DND-41 (cell line): ENCODE measurements at regions not wholly inside any gene's neighbourhood (a gene's known extent, or its start where the extent isn't known, plus 50 kb on each side); places are given as distances from the start of the nearest gene placed in this dataset.

Experiments used
- ATAC-seq: fragments of 200-7000 bp; cut with Tn5 transposase; 3 replicates; pipeline ENCODE4 v1.9.1; 2021; ENCODE audit warnings: low read depth; ENCODE audit not compliant: insufficient read depth
- DNase-seq: peaks from one replicate; pipeline ENCODE4 v3.0.0-alpha.2; 2020
- H2AFZ ChIP-seq: 2 replicates; pipeline ENCODE4 v1.6.0; 2012; ENCODE audit warnings: low read depth, low read length
- H3K27ac ChIP-seq: 2 replicates; pipeline ENCODE4 v1.5.1; 2012; ENCODE audit warnings: low read length, inconsistent platforms
- H3K27me3 ChIP-seq: fragments of 200-600 bp; sonication (generic); 2 replicates; pipeline ENCODE4 v1.6.0; 2012; ENCODE audit warnings: low read length, mild to moderate bottlenecking, inconsistent platforms; ENCODE audit not compliant: insufficient read depth, poor library complexity
- H3K36me3 ChIP-seq: 2 replicates; pipeline ENCODE4 v1.5.1; 2012; ENCODE audit warnings: low read length, inconsistent platforms; ENCODE audit not compliant: insufficient read depth
- H3K4me1 ChIP-seq: 2 replicates; pipeline ENCODE4 v1.5.1; 2012; ENCODE audit warnings: mild to moderate bottlenecking, low read length; ENCODE audit not compliant: insufficient read depth
- H3K4me2 ChIP-seq: 2 replicates; pipeline ENCODE4 v1.6.0; 2012; ENCODE audit warnings: mild to moderate bottlenecking, moderate library complexity, low read length, inconsistent platforms; ENCODE audit not compliant: insufficient read depth
- H3K4me3 ChIP-seq, 2 experiments: fragments of 200-600 bp in 1 of 2; shearing (Covaris generic) in 1 of 2; 2 replicates each; pipeline ENCODE4 v1.5.1; 2012 to 2016; ENCODE audit warnings: inconsistent platforms in 2 of 2, low read length in 2 of 2, mild to moderate bottlenecking in 2 of 2, low read depth in 1 of 2, moderate library complexity in 1 of 2
- H3K79me2 ChIP-seq: 2 replicates; pipeline ENCODE4 v1.6.0; 2012; ENCODE audit warnings: low read length, inconsistent platforms; ENCODE audit not compliant: insufficient read depth
- H3K9ac ChIP-seq: 2 replicates; pipeline ENCODE4 v1.6.0; 2012; ENCODE audit warnings: low read depth, mild to moderate bottlenecking, inconsistent platforms, low read length, moderate library complexity
- H3K9me3 ChIP-seq: 2 replicates; pipeline ENCODE4 v1.5.1; 2012; ENCODE audit warnings: low read length, moderate library complexity, mild to moderate bottlenecking, inconsistent platforms; ENCODE audit not compliant: insufficient read depth, severe bottlenecking
- H4K20me1 ChIP-seq: 2 replicates; pipeline ENCODE4 v1.6.0; 2012; ENCODE audit warnings: low read length; ENCODE audit not compliant: insufficient read depth
- CTCF ChIP-seq: IDR thresholded peaks from 2 replicates; pipeline ENCODE4 v1.5.1; 2012; ENCODE audit warnings: borderline replicate concordance, low read length, moderate library complexity, mild to moderate bottlenecking; ENCODE audit not compliant: poor library complexity, severe bottlenecking; ENCODE audit errors: extremely low read depth
- EZH2 ChIP-seq: IDR thresholded peaks from 3 replicates; pipeline ENCODE4 v1.6.1; 2012; ENCODE audit warnings: borderline replicate concordance, low read depth, mild to moderate bottlenecking, moderate library complexity, low read length, inconsistent platforms; ENCODE audit not compliant: severe bottlenecking

DNA sequence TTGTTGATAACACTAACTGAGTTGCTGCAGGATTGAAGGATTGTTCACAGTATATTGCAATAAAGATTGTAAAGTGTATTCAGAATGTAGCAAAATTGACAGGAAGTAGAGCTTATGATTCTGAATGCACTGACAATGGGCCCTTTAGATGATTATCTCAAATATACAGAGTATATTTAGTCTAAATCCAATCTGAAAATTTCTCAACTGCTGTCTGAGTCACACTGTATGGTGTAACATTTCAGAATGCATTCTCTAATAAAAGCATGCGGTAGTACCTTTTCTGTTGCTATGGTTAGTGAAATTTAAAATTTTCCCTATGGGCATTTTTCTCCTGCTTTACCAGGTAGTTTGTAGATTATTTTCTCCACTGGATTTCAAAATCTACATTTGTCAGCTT lies 365.2 kb downstream of the PCDH17 start:
- Histone ChIP-seq H3K9me3 (no peaks in the 10 kb centered on the region), H3K27me3 (no peaks in the 10 kb centered on the region), H3K36me3 (no peaks in the 10 kb centered on the region), H3K79me2 (no peaks in the 10 kb centered on the region), H3K4me2 (no peak overlapping the region), H3K9ac (no peak overlapping the region), H3K27ac (no peak overlapping the region), H3K4me3 (no peak overlapping the region), H4K20me1 (no peaks in the 10 kb centered on the region), H3K4me1 (no peaks in the 10 kb centered on the region), H2AFZ (no peak overlapping the region)
- TF ChIP-seq CTCF (no peak), EZH2 (no peak)
- no peak for ATAC-seq
- DNase-seq, result no peak

GRCh38 chr13:58004751-58005150 lies 373.2 kb downstream of the PCDH17 start:
- ATAC-seq, result no peak
- H3K79me2 ChIP-seq, result no peaks in the 10 kb centered on the region

DNA sequence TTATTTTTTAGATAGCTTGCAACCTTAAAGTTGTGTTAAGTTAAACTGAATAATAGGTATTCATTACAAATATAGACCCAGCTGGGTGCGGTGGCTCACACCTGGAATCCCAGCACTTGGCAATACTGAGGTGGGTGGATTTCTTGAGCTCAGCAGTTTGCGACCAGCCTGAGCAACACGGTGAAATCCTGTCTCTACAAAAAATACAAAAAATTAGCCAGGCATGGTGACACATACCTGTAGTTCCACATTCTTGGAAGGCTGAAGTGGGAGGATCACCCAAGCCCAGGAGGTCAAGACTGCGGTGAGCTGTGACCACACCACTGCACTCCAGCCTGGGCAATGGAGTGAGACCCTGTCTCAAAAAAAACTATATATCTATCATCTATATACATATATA lies 386.5 kb downstream of the PCDH17 start:
- Histone ChIP-seq H3K27ac (no peak overlapping the region), H3K9ac (no peak overlapping the region), H2AFZ (no peak overlapping the region), H3K4me2 (no peak overlapping the region), H3K4me1 (no peaks in the 10 kb centered on the region), H3K79me2 (no peaks in the 10 kb centered on the region), H3K36me3 (no peaks in the 10 kb centered on the region), H3K27me3 (no peaks in the 10 kb centered on the region), H3K9me3 (no peaks in the 10 kb centered on the region), H4K20me1 (no peaks in the 10 kb centered on the region), H3K4me3 (no peak overlapping the region)
- ATAC-seq, result no peak
- DNase-seq, result no peak
- no peak for TF ChIP-seq CTCF
- TF ChIP-seq EZH2, result no peak

More at GRCh38 chr13:58004751-58005150, 373.2 kb downstream of the PCDH17 start:
- Histone ChIP-seq H3K36me3 (no peaks in the 10 kb centered on the region), H3K27ac (no peak overlapping the region), H3K27me3 (no peaks in the 10 kb centered on the region), H3K9ac (no peak overlapping the region), H4K20me1 (no peaks in the 10 kb centered on the region), H3K4me1 (no peaks in the 10 kb centered on the region), H2AFZ (no peak overlapping the region), H3K4me3 (no peak overlapping the region), H3K4me2 (no peak overlapping the region), H3K9me3 (no peaks in the 10 kb centered on the region)
- TF ChIP-seq EZH2 (no peak), CTCF (no peak)
- no peak for DNase-seq

- Histone ChIP-seq H3K36me3 (no peaks in the 10 kb centered on the region), H3K9me3 (no peaks in the 10 kb centered on the region), H3K4me2 (no peak overlapping the region), H3K27ac (no peak overlapping the region), H3K4me3 (no peak overlapping the region), H2AFZ (no peak overlapping the region), H3K27me3 (no peaks in the 10 kb centered on the region), H4K20me1 (no peaks in the 10 kb centered on the region), H3K4me1 (no peaks in the 10 kb centered on the region), H3K9ac (no peak overlapping the region), H3K79me2 (no peaks in the 10 kb centered on the region)
- TF ChIP-seq EZH2 (no peak), CTCF (no peak)
- ATAC-seq, result no peak
- DNase-seq, result no peak
These were observed 387.3 kb downstream of the PCDH17 start for GRCh38 chr13:58018865-58019264.
